ENCODE measurements at regions not wholly inside any gene's neighbourhood (a gene's known extent, or its start where the extent isn't known, plus 50 kb on each side); places are given as distances from the start of the nearest gene placed in this dataset.

DNA sequence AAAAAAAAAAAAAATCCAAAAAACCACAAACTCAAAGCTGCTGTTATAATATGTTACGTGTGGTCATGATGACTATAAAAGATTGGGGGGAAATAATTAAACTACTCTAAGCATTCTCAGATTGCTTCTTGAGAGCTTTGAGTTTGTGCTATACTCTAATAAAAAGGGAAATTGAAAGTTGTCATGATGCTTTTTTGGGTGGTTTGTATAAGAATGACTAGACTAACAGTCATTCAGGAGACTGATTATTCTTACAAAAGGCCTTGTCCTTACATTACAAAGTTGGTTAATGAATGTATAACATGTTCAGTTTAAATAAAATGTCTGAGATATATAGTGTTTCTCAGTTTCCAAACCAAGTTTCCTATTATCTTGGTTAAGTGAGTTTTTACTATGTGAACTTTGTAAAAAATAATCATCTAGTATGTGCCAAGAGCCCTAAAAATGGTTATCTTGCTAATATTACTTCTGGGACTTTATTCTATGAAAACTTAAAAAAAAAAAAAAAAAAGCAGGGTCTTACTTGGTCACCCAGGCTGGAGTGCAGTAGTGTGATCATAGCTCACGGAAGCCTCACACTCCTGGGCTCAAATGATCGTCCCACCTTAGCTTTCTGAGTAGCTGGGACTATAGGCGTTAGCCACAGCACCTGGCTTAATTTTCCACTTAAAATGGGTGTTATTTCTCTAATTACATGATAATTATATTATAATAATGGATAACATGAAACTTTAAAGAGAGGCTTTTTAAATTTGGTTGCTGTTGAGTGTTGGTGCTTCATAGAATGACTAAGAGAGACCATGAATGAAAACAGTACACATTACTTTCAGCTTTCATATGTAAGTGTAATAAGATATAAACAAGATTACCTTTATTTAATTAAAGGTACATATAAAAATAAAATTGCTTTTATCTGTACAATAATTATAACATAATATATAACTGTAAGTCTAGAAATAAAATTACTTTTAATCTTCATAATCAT, 459.6 kb upstream of the RGS6 start:
- H3K4me1 ChIP-seq (ENCODE audit: low read depth, poor library complexity, severe bottlenecking), result no peaks in the 10 kb centered on the region
- no peaks in the 10 kb centered on the region for H3K27me3 ChIP-seq (ENCODE audit: insufficient read depth, low read depth)
- no peaks in the 10 kb centered on the region for H3K79me2 ChIP-seq (ENCODE audit: insufficient read depth, low read depth)
- no peak overlapping the region for H3K4me3 ChIP-seq (IDR thresholded peaks at IDR 0.05; ENCODE audit: insufficient read depth, low read depth, low read length)
- no peaks in the 10 kb centered on the region for H4K20me1 ChIP-seq (ENCODE audit: insufficient read depth)
- no peak overlapping the region for H3K4me2 ChIP-seq
- H3K36me3 ChIP-seq (ENCODE audit: insufficient read depth), result no peaks in the 10 kb centered on the region
- H3K27ac ChIP-seq, result no peak overlapping the region
- TF ChIP-seq, protein P1, sequence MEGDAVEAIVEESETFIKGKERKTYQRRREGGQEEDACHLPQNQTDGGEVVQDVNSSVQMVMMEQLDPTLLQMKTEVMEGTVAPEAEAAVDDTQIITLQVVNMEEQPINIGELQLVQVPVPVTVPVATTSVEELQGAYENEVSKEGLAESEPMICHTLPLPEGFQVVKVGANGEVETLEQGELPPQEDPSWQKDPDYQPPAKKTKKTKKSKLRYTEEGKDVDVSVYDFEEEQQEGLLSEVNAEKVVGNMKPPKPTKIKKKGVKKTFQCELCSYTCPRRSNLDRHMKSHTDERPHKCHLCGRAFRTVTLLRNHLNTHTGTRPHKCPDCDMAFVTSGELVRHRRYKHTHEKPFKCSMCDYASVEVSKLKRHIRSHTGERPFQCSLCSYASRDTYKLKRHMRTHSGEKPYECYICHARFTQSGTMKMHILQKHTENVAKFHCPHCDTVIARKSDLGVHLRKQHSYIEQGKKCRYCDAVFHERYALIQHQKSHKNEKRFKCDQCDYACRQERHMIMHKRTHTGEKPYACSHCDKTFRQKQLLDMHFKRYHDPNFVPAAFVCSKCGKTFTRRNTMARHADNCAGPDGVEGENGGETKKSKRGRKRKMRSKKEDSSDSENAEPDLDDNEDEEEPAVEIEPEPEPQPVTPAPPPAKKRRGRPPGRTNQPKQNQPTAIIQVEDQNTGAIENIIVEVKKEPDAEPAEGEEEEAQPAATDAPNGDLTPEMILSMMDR (conservative IDR thresholded peaks at IDR 0.05; ENCODE audit: low read depth, low read length), result no peak
- no peak overlapping the region for H2AFZ ChIP-seq (ENCODE audit: low read depth)
- no peak overlapping the region for H3K9ac ChIP-seq

DNA sequence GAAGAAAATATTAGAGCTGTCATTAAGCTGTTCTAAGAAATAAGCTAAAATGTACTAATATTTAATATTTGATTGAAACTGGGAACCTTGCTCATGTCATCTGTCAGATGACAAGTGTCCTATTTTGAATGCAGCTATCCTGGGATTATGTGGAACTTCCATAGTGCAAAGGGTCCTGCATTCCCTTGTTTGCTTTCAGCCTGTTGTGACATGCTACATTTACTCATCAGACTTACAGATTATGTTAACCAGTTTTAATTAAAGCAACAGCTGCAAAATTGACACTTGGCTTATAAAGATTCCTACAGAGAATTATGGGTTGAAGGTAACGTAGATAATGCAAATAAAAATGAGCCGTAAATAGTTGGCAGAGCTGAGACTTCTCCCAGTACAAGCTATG, 458.4 kb upstream of the RGS6 start:
- no peaks in the 10 kb centered on the region for H3K36me3 ChIP-seq (ENCODE audit: insufficient read depth)
- no peaks in the 10 kb centered on the region for H3K27me3 ChIP-seq (ENCODE audit: insufficient read depth, low read depth)
- H2AFZ ChIP-seq (ENCODE audit: low read depth), result no peak overlapping the region
- TF ChIP-seq, protein P1 (conservative IDR thresholded peaks at IDR 0.05; ENCODE audit: low read depth, low read length), result no peak
- no peak overlapping the region for H3K4me3 ChIP-seq (IDR thresholded peaks at IDR 0.05; ENCODE audit: insufficient read depth, low read depth, low read length)
- H3K79me2 ChIP-seq (ENCODE audit: insufficient read depth, low read depth), result no peaks in the 10 kb centered on the region
- no peak overlapping the region for H3K4me2 ChIP-seq
- H3K9ac ChIP-seq, result no peak overlapping the region
- H3K4me1 ChIP-seq (ENCODE audit: low read depth, poor library complexity, severe bottlenecking), result no peaks in the 10 kb centered on the region
- no peak overlapping the region for H3K27ac ChIP-seq
- H4K20me1 ChIP-seq (ENCODE audit: insufficient read depth), result no peaks in the 10 kb centered on the region

DNA sequence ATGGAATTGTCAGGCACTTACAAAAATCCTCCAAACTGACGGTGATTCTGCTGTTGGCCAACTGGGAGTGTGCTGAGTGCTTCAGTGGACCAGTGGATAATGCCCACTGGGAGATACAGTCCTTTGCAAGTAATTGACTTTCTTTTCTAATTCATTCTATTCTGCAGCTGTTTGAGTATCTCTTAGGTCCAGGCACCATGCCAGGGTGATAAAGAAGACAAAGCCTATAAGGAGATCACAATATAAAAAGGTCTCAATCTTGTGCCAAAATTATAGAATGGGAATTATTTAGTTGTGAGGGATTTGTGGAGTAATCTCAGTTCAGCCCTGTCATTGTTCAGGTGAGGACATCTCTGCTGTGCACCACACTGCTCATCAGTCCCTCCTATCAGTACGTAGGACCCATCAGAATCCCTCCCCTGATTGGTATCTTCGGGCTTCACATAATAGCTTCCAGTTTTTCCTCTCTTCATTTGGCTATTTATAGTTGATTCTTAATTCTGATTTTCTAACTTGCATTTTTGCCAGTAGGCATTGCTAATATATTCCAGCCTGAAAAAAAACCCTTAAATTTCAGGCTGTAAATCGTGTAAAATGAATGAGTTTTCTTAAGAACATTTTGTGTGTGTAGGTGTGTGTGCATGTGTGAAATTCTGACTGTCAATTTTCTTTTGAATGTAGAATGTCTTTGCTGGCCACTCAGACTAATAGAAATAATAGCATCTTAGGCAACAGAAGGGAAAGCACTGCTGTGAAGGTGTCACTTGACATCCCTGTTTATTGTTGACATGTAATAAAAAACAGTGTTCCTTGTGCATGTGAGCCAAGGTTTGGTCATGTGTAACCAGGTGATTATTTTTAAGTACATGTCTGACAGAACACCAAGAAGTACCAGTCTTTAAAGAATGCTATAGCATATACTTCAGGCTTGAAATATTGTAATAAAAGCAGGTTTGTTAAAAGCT, 457.6 kb upstream of the RGS6 start:
- no peaks in the 10 kb centered on the region for H3K36me3 ChIP-seq (ENCODE audit: insufficient read depth)
- TF ChIP-seq, protein P1 (conservative IDR thresholded peaks at IDR 0.05; ENCODE audit: low read depth, low read length), result no peak
- H4K20me1 ChIP-seq (ENCODE audit: insufficient read depth), result no peaks in the 10 kb centered on the region
- no peak overlapping the region for H3K27ac ChIP-seq
- H3K4me2 ChIP-seq, result no peak overlapping the region
- H3K4me1 ChIP-seq (ENCODE audit: low read depth, poor library complexity, severe bottlenecking), result no peaks in the 10 kb centered on the region
- H3K9ac ChIP-seq, result no peak overlapping the region
- no peak overlapping the region for H2AFZ ChIP-seq (ENCODE audit: low read depth)
- no peaks in the 10 kb centered on the region for H3K27me3 ChIP-seq (ENCODE audit: insufficient read depth, low read depth)
- no peaks in the 10 kb centered on the region for H3K79me2 ChIP-seq (ENCODE audit: insufficient read depth, low read depth)
- no peak overlapping the region for H3K4me3 ChIP-seq (IDR thresholded peaks at IDR 0.05; ENCODE audit: insufficient read depth, low read depth, low read length)

DNA sequence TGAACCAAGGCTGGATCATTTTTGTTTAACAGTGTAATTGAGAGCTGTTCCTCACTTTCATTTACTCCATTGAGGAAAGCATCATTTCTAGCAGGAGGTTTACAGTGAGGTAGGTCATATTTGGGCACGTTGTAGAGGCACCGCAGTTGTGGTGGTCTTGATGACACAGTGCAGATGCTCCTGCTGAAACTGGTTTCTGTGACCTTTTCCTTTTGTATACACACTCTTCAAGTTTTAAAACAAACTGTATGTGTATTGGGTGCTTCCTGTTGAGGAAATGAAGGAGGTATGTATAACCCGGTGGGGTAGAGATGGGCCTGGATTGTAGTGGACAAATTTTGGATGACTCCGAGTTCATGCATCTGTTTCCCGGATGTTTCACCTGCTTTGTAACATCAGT, 456.3 kb upstream of the RGS6 start:
- TF ChIP-seq, protein P1 (conservative IDR thresholded peaks at IDR 0.05; ENCODE audit: low read depth, low read length), result no peak
- Histone ChIP-seq H3K27me3 (ENCODE audit: insufficient read depth, low read depth) (no peaks in the 10 kb centered on the region), H3K4me3 (IDR thresholded peaks at IDR 0.05; ENCODE audit: insufficient read depth, low read depth, low read length) (no peak overlapping the region), H3K36me3 (ENCODE audit: insufficient read depth) (no peaks in the 10 kb centered on the region), H3K79me2 (ENCODE audit: insufficient read depth, low read depth) (no peaks in the 10 kb centered on the region), H2AFZ (ENCODE audit: low read depth) (no peak overlapping the region), H4K20me1 (ENCODE audit: insufficient read depth) (no peaks in the 10 kb centered on the region), H3K4me2 (no peak overlapping the region), H3K4me1 (ENCODE audit: low read depth, poor library complexity, severe bottlenecking) (no peaks in the 10 kb centered on the region), H3K27ac (no peak overlapping the region), H3K9ac (no peak overlapping the region)
